ENCODE measurements at regions not wholly inside any gene's neighbourhood (a gene's known extent, or its start where the extent isn't known, plus 50 kb on each side); places are given as distances from the start of the nearest gene placed in this dataset.

DNA sequence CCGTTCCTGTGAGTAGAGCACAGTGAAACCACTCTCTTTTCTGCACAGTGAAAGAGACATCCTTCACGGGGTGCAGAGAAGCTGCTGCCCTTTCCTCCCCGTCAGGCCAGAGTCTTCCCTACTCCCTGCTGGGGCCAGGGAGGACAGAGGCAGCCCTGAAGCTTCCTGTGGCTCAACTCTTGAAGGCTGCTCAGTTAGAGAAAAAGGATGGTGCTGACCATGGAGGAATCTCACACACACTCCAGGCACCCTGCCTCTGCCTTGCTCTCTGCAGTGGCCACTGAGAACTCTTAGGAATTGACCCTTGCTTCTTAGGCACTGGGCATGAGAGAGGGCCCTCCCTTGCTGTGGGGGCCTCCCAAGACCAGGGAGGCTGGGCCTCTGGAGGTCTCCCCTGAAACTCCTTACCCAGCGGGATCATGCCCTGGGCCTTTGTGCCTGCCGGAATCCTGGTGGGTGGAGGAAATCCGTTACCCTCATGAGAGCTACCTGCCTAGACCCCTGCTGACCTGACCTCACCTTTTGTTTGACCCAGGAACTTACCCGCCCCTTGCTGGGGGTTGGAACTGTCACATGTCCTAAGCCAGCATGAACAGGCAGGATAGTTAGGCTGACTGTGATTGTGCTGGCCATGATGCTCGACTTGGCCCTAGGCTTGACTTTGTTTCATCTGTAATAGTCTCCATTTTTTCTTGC, 65.0 kb upstream of the CD93 start:
- no peak overlapping the region for H3K27ac ChIP-seq
- intact Hi-C loops (cut with DNase I; ENCODE audit: low total_unique reads) = no loop called here
- no peaks in the 10 kb centered on the region for H3K9me3 ChIP-seq
- no peaks in the 10 kb centered on the region for H3K27me3 ChIP-seq
- TF ChIP-seq, protein P1, sequence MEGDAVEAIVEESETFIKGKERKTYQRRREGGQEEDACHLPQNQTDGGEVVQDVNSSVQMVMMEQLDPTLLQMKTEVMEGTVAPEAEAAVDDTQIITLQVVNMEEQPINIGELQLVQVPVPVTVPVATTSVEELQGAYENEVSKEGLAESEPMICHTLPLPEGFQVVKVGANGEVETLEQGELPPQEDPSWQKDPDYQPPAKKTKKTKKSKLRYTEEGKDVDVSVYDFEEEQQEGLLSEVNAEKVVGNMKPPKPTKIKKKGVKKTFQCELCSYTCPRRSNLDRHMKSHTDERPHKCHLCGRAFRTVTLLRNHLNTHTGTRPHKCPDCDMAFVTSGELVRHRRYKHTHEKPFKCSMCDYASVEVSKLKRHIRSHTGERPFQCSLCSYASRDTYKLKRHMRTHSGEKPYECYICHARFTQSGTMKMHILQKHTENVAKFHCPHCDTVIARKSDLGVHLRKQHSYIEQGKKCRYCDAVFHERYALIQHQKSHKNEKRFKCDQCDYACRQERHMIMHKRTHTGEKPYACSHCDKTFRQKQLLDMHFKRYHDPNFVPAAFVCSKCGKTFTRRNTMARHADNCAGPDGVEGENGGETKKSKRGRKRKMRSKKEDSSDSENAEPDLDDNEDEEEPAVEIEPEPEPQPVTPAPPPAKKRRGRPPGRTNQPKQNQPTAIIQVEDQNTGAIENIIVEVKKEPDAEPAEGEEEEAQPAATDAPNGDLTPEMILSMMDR (IDR thresholded peaks at IDR 0.05) = no peak
- no peak for TF ChIP-seq POLR2A (IDR thresholded peaks at IDR 0.05)
- 85 to 91% methylated on average over 8 of the region's 8 CpGs for WGBS, 2 donors
- H3K4me3 ChIP-seq = no peak overlapping the region
- peaks cover 13% of the 10 kb centered on the region for H3K4me1 ChIP-seq
- no peaks in the 10 kb centered on the region for H3K36me3 ChIP-seq (ENCODE audit: low read depth, missing control alignments)
- DNase-seq = no peak

DNA sequence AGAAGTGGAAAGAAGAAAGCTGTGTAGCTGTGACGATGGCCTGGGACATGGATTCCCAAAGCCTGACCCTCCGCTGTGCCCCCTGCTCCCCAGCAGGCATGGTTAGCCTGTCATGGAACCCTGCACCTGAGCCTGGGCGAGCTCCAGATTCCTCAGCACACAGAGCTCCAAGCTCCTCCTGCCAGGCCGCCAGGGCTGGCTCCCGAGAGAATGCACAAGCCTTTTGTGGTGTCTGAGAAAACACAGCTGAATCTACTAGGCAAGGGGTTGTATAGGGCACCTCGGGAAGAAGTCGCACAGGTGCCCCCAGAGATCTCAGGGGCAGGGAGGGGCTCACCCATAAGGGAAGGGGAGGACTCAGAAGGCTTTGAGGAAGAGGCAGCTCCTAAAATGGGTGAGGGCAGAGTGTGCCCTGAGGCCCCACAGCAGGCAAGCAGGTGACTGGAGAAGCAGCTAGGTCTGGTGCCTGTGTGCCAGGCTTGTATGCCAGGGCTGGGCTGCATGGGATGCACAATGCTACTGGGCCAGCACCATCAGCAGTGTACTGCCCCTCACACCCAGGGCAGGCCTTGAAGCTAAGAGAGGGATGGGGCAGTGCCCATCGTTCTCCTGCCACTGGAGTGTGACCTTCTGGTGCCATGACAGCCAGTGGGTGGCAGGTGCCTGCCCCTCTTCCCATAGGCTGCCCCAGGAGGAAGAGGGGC, 64.3 kb upstream of the CD93 start:
- H3K27me3 ChIP-seq = no peaks in the 10 kb centered on the region
- WGBS, 2 donors = 67 to 72% methylated on average over 7 to 8 of the region's 8 CpGs
- TF ChIP-seq POLR2A (IDR thresholded peaks at IDR 0.05) = no peak
- TF ChIP-seq, protein P1 (IDR thresholded peaks at IDR 0.05) = no peak
- no peaks in the 10 kb centered on the region for H3K36me3 ChIP-seq (ENCODE audit: low read depth, missing control alignments)
- H3K9me3 ChIP-seq = no peaks in the 10 kb centered on the region
- no peak for DNase-seq
- no peak overlapping the region for H3K4me3 ChIP-seq
- H3K4me1 ChIP-seq = peaks cover 13% of the 10 kb centered on the region
- intact Hi-C loops (cut with DNase I; ENCODE audit: low total_unique reads) = no loop called here
- H3K27ac ChIP-seq = no peak overlapping the region

DNA sequence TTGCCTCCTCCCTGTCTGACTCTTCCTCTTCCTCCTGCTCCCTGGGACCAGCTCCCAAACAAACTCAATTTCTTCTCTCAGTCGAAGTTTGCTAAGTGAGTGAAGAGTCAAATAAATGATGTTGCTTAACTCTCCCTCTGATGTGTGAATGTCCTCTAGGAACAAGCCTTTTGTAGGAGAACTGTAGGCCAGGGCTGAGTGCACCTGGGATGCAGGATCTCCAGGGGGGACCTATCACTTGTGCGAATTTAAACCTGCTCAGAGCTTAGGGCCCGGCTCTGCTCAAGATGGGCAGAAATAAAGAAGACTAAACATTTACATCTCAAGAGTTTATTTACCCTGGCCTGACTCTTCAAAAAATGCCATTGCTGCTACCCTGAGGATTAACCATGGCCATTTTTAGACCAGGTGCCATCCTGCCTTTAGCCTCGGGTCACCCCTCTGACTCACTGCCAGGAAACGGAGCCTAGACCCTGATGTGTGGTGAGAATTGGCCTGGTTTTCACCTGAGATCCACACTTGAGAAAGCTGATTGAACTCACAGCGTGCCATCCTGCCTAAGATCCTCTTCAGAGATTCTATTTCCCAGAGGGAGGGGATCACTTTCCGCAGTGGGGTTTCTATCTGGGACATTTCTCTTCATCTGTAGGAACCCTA, 63.6 kb upstream of the CD93 start:
- TF ChIP-seq POLR2A (IDR thresholded peaks at IDR 0.05) = no peak
- TF ChIP-seq, protein P1 (IDR thresholded peaks at IDR 0.05) = no peak
- H3K4me1 ChIP-seq = peaks cover 18% of the 10 kb centered on the region
- intact Hi-C loops (cut with DNase I; ENCODE audit: low total_unique reads) = no loop called here
- no peaks in the 10 kb centered on the region for H3K27me3 ChIP-seq
- H3K9me3 ChIP-seq = no peaks in the 10 kb centered on the region
- WGBS, 2 donors = 90 to 91% methylated on average over 7 of the region's 7 CpGs
- no peaks in the 10 kb centered on the region for H3K36me3 ChIP-seq (ENCODE audit: low read depth, missing control alignments)
- H3K27ac ChIP-seq = no peak overlapping the region
- H3K4me3 ChIP-seq = no peak overlapping the region
- DNase-seq = no peak

DNA sequence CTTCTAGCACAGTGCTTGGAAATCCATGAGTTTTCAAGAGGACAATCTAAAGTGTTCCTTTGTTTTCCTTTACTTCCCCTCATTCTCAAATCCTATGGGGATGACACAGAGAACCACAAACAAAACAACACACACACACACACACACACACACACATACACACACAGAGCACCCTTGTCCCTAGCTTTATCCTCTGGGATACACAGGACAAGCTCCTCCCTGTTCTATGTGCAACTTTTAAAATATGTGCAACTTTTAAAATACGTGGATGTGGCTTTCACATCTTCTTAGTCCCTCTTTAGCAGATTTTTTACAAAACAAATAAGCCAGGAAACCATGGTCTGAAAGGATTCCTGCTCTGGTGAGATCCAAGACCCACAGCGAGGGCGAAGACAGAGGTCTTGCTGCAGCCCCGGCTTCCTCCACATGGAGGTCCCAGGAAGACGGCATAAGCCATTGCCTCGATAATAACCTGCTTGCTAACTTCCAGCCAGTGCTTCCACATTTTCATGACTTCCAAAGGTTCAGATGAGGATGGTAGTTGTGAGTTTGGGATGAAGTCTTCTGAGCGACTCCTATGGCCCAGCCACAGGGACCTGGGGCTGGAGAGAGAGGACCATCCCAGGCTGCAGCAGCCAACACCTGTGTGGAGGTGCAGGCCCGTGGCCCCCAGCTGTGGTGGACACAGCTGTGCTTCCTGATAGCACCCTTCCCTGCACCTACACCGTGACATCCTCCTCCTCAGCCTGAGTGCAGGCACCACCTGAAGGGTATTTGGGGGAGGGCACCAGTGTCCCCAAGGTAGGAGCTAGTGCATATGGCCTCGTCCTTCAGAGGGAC, 62.8 kb upstream of the CD93 start:
- H3K36me3 ChIP-seq (ENCODE audit: low read depth, missing control alignments) = no peaks in the 10 kb centered on the region
- peaks cover 19% of the 10 kb centered on the region for H3K4me1 ChIP-seq
- no peaks in the 10 kb centered on the region for H3K9me3 ChIP-seq
- TF ChIP-seq, protein P1 (IDR thresholded peaks at IDR 0.05) = no peak
- no peak for TF ChIP-seq POLR2A (IDR thresholded peaks at IDR 0.05)
- intact Hi-C loops (cut with DNase I; ENCODE audit: low total_unique reads) = no loop called here
- no peak overlapping the region for H3K27ac ChIP-seq
- H3K27me3 ChIP-seq = no peaks in the 10 kb centered on the region
- no peak overlapping the region for H3K4me3 ChIP-seq
- DNase-seq = no peak
- WGBS, 2 donors = 94 to 95% methylated on average over 10 of the region's 10 CpGs

Measured in testis (tissue), 2 donors.